Ishikawa (cell line): ENCODE measurements at regions not wholly inside any gene's neighbourhood (a gene's known extent, or its start where the extent isn't known, plus 50 kb on each side); places are given as distances from the start of the nearest gene placed in this dataset.

Experiments used
- CEBPB ChIP-seq: IDR thresholded peaks from 2 replicates; pipeline ENCODE4 v1.6.1; 2012
- EP300 ChIP-seq: IDR thresholded peaks from 2 replicates; pipeline ENCODE4 v1.6.1; 2012; ENCODE audit warnings: borderline replicate concordance
- MAX ChIP-seq: IDR thresholded peaks from 2 replicates; pipeline ENCODE4 v1.6.1; 2012
- NFIC ChIP-seq: IDR thresholded peaks from 2 replicates; pipeline ENCODE4 v1.6.1; 2012
- RAD21 ChIP-seq: IDR thresholded peaks from 2 replicates; pipeline ENCODE4 v1.6.1; 2012; ENCODE audit warnings: low read depth
- REST ChIP-seq: IDR thresholded peaks from 2 replicates; pipeline ENCODE4 v1.6.1; 2012; ENCODE audit warnings: low read depth, mild to moderate bottlenecking
- TAF1 ChIP-seq: IDR thresholded peaks from 2 replicates; pipeline ENCODE4 v1.6.1; 2012; ENCODE audit warnings: low read depth, mild to moderate bottlenecking
- TCF12 ChIP-seq: IDR thresholded peaks from 2 replicates; pipeline ENCODE4 v1.6.1; 2012; ENCODE audit warnings: low read depth
- TEAD4 ChIP-seq: IDR thresholded peaks from 2 replicates; pipeline ENCODE4 v1.6.1; 2012
- ZBTB7A ChIP-seq: IDR thresholded peaks from 2 replicates; pipeline ENCODE4 v1.6.1; 2012; ENCODE audit warnings: low read depth

GRCh38 chr5:99929067-99929805, 605.9 kb upstream of the FAM174A start:
- TF ChIP-seq EP300 (no peak), MAX (no peak), TAF1 (no peak), TEAD4 (no peak), CEBPB (no peak), ZBTB7A (no peak), REST (no peak), RAD21 (no peak), TCF12 (no peak), NFIC (no peak)
